C4-2B (cell line): ENCODE measurements at regions not wholly inside any gene's neighbourhood (a gene's known extent, or its start where the extent isn't known, plus 50 kb on each side); places are given as distances from the start of the nearest gene placed in this dataset.

Source experiments
- CTCF ChIP-seq: fragments of 450-650 bp; conservative IDR thresholded peaks from 2 replicates; pipeline ENCODE4 v1.5.1; 2017; ENCODE audit warnings: mild to moderate bottlenecking
- ZFX ChIP-seq: fragments of 450-650 bp; IDR thresholded peaks from 2 replicates; pipeline ENCODE4 v1.6.1; 2017

- TF ChIP-seq CTCF (no peak), ZFX (no peak)
Measured at GRCh38 chr12:24631676-24632426, 317.1 kb downstream of the BCAT1 start.
